ELR (cell line): ENCODE measurements at regions not wholly inside any gene's neighbourhood (a gene's known extent, or its start where the extent isn't known, plus 50 kb on each side); places are given as distances from the start of the nearest gene placed in this dataset.
"Not testable (repeated sequence)": the region's sequence is repeated elsewhere in the genome, so short reads cannot be mapped to it uniquely, and the experiment has no call there.

Experiments used
- DNase-seq: peaks from one replicate; pipeline ENCODE4 v3.0.0-alpha.2; 2015; ENCODE audit warnings: low read depth

DNA sequence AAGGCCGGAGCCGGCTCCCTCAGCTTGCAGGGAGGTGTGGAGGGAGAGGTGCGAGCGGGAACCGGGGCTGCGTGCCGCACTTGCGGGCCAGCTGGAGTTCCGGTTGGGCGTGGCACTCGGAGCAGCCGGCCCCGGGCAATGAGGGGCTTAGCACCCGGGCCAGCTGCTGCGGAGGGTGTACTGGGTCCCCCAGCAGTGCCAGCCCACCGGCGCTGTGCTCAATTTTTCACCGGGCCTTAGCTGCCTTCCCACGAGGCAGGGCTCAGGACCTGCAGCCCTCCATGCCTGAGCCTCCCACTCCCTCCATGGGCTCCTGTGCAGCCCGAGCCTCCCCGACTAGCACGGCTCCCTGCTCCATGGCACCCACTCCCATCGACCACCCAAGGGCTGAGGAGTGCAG, 62.2 kb upstream of the ANKRD55 start:
- DNase-seq: not testable (repeated sequence)

- no peak for DNase-seq
Observed at GRCh38 chr5:56294354-56294753, 61.2 kb upstream of the ANKRD55 start.

GRCh38 chr5:56292874-56293273, 59.7 kb upstream of the ANKRD55 start:
- not testable (repeated sequence) for DNase-seq

- no peak for DNase-seq
Observed at GRCh38 chr5:56291661-56292374, 58.7 kb upstream of the ANKRD55 start.

- DNase-seq: no peak
Observed at GRCh38 chr5:56291079-56291643, 58.0 kb upstream of the ANKRD55 start.

DNA sequence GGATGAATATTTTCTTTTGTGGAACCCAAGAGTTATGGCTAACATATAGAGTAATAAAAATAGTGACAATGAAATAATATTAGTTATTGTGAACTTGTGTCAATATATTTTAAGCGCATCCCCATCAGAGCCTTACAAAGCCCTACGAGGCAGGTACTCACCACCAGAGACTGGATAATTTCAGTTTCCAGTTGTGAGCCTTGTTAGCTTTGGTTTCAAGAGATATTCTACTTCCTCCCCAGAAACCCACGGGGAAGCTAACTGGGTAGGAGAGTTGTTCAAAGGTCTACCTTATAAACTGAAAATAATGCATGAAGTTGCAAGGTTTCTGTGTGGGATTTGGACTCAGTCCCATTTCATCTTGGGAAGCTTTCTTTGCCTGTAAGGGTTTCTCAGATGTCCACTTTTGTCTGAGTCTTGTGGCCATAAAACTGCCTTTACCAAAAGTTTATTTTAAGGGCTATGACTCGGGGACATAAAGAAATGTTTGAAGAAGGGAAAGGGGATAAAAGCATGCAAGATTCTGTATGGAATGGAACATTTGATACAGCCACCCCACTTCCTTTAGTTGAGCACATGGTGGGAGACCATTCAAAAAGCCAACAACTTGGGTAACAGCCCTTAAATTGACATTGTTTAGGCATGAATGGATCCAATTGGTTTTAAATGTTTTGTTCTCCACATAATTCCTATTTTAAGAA, 57.4 kb upstream of the ANKRD55 start:
- DNase-seq: no peak

DNA sequence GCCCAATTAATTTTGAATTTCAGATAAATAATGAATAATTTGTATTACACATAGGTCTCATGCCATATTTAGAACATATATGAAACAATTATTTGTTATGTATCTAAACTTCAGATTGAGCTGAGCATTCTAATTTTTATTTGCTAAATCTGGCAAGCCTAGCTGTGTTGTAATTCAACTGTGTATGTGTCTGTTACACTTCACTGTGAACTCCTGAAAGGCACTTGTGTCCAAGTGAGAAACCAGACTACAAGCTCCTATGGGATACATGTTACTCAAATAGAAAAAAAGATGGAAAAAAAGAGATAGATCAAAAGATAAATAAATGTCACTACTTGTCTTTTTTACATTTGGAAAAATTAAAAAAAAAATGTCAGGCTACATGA, 56.5 kb upstream of the ANKRD55 start:
- no peak for DNase-seq

DNA sequence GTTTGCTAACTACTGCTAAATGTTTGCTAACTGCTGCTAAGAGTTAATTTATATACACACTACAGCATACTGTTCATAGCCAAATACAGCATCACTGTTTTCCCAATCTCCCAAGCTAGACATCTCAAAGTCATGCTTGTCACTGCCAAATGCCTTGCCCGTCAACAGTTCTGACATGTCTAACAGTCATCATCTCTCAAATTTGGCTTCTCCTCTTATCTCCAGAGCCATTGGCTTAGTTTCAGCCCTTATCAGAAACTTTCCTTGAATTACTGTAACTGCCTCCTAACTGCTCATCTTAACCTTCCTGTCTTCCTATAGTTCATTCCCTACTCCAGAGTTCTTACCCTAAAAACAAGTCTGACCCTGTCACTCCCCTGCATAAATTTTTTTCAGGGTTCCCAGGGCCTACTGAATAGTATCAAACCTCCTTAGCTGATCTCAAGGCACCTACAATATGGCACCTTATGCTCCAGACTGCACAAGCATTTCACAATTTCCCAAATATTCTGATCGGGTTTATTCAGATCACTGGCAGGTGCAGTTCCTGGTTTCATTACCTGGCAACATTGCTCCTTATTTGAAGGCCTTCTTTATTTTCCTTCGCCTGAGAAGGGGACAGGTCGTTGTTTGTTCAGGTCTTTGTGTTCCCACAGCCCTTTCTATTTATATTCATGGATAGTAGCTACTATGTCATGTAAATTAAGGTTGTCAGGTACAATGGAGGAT, 55.9 kb upstream of the ANKRD55 start:
- DNase-seq: no peak

DNA sequence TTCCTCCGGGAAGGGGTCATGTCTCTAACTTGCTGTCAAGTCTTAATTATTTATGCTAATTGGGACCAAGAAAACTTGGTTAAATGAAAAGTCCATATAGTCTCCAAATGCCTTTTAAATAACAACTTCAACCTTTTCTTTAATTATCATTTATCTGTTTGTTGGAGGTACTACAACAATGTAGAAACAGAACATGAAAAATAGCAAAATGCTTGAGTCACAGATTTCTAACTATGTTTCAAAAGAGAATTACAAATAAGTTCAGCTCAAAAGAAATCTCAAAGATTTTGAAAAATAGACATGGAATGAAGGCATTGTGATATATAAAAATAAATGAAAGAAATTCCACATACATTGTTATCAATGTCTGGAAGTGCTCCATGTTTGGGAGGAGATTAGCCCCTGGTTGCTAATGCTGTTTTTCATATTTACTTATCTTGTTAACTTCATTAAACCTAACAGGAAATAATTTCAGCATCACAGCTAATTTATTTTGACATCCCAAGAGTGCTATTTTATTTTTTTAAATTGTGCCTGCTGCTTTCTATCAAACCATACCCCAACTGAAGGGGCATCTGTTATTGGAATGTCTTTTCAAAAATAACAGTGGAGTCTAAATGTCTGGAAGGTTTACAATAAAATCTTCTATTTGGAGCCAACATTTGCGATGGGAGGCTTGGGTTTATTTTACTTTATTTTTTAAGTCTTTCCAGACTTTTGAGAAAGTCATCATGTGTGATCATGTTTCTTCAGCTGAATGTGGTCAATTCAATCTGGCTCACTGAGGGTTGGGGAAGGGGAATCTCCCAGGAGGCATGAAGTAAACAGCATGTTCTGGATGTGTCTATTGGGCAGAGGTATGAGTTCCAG, 53.1 kb upstream of the ANKRD55 start:
- no peak for DNase-seq

GRCh38 chr5:56282951-56283350, 49.8 kb upstream of the ANKRD55 start:
- no peak for DNase-seq
